H1 (cell line): ENCODE measurements at regions not wholly inside any gene's neighbourhood (a gene's known extent, or its start where the extent isn't known, plus 50 kb on each side); places are given as distances from the start of the nearest gene placed in this dataset.

Source experiments
- CTCF ChIA-PET: fragments of 300-600 bp; sonication (Branson Sonifier 250); formaldehyde crosslinking; loops from one replicate; lab custom pipeline; 2021; ENCODE audit not compliant: partially characterized antibody; lab: Charles Lee
- POLR2A ChIA-PET: fragments of 300-600 bp; sonication (Branson Sonifier 250); formaldehyde crosslinking; loops from one replicate; lab custom pipeline; 2021; ENCODE audit warnings: inconsistent platforms; ENCODE audit not compliant: partially characterized antibody; lab: Charles Lee
- DNase-seq, 2 experiments: peaks; one replicate each; pipeline versions ENCODE4 v3.0.0 to v3.0.0-alpha.2; 2010 to 2022; ENCODE audit warnings: low spot score in 2 of 2, low read depth in 1 of 2, mixed read lengths in 1 of 2
- FAIRE-seq: peaks from 2 replicates; lab custom pipeline; 2011; peaks lifted over from hg19 to GRCh38; lab: Jason Lieb, UNC
- H2AFZ ChIP-seq: 2 replicates; pipeline ENCODE4 v1.8.1; 2012; ENCODE audit warnings: low read length, inconsistent platforms
- H2AK5ac ChIP-seq: 2 replicates; pipeline ENCODE4 v1.6.1; 2013; ENCODE audit warnings: low read depth, low read length
- H2BK120ac ChIP-seq: replicated peaks from 2 replicates; pipeline ENCODE3; 2013; ENCODE audit warnings: low read depth, low read length, inconsistent platforms
- H2BK12ac ChIP-seq: 2 replicates; pipeline ENCODE4 v1.6.1; 2013; ENCODE audit warnings: low read depth, low read length
- H2BK15ac ChIP-seq: 2 replicates; pipeline ENCODE4 v1.6.1; 2013; ENCODE audit warnings: low read length
- H2BK20ac ChIP-seq: 2 replicates; pipeline ENCODE4 v1.6.1; 2013; ENCODE audit warnings: low read length
- H2BK5ac ChIP-seq: 2 replicates; pipeline ENCODE4 v1.6.1; 2013; ENCODE audit warnings: low read depth, low read length
- H3K14ac ChIP-seq: 2 replicates; pipeline ENCODE4 v1.6.1; 2013; ENCODE audit warnings: inconsistent platforms; ENCODE audit not compliant: insufficient read length
- H3K18ac ChIP-seq: 2 replicates; pipeline ENCODE4 v1.6.1; 2013; ENCODE audit warnings: low read length; ENCODE audit errors: extremely low read depth
- H3K23ac ChIP-seq: 2 replicates; pipeline ENCODE4 v1.6.1; 2013; ENCODE audit warnings: inconsistent platforms; ENCODE audit not compliant: insufficient read length
- H3K23me2 ChIP-seq: 2 replicates; pipeline ENCODE4 v1.6.1; 2013; ENCODE audit warnings: low read depth, low read length
- H3K27ac ChIP-seq: 2 replicates; pipeline ENCODE4 v1.6.1; 2011; ENCODE audit warnings: low read depth, low read length, inconsistent platforms
- H3K27me3 ChIP-seq, 4 experiments: replicated peaks in 1 of 4; 1 replicate in 1 of 4; 2 replicates in 3 of 4; pipeline versions ENCODE4 v1.6.1 to v1.8.1; 2011 to 2013; ENCODE audit warnings: low read length in 3 of 4, mild to moderate bottlenecking in 3 of 4, inconsistent platforms in 2 of 4, mixed read lengths in 2 of 4, moderate library complexity in 1 of 4; ENCODE audit not compliant: control insufficient read depth in 3 of 4, insufficient read depth in 3 of 4; ENCODE audit errors: extremely low read depth in 1 of 4
- H3K36me3 ChIP-seq, 4 experiments: 2 replicates each; pipeline versions ENCODE4 v1.6.1 to v1.8.1; 2011 to 2013; ENCODE audit warnings: mild to moderate bottlenecking in 4 of 4, low read length in 3 of 4, moderate library complexity in 2 of 4, control low read depth in 1 of 4, inconsistent platforms in 1 of 4; ENCODE audit not compliant: insufficient read depth in 4 of 4, control insufficient read depth in 2 of 4
- H3K4ac ChIP-seq: replicated peaks from 2 replicates; pipeline ENCODE3; 2013; ENCODE audit warnings: low read length, low read depth, mixed read lengths, inconsistent platforms; ENCODE audit not compliant: insufficient read length
- H3K4me1 ChIP-seq, 4 experiments: replicated peaks in 1 of 4; 1 replicate in 1 of 4; 2 replicates in 3 of 4; pipeline versions ENCODE4 v1.6.1 to v1.8.1; 2011 to 2013; ENCODE audit warnings: low read length in 3 of 4, inconsistent platforms in 2 of 4, mixed read lengths in 1 of 4; ENCODE audit not compliant: insufficient read depth in 4 of 4, control insufficient read depth in 3 of 4
- H3K4me2 ChIP-seq, 2 experiments: 2 replicates each; pipeline versions ENCODE4 v1.6.1 to v1.8.1; 2011 to 2013; ENCODE audit warnings: low read depth in 2 of 2, low read length in 2 of 2, control low read depth in 1 of 2, inconsistent platforms in 1 of 2, mild to moderate bottlenecking in 1 of 2; ENCODE audit not compliant: insufficient read depth in 1 of 2
- H3K4me3 ChIP-seq, 4 experiments: fragments of 200-600, 300-600 bp in 1 of 4; sonication (generic), shearing (Covaris generic), sonication (Bioruptor Twin) in 1 of 4; 2 replicates each; pipeline versions ENCODE4 v1.5.1 to v1.8.1; 2011 to 2016; ENCODE audit warnings: low read length in 4 of 4, low read depth in 3 of 4, control low read depth in 2 of 4, inconsistent platforms in 2 of 4, mild to moderate bottlenecking in 2 of 4, mixed read lengths in 1 of 4, moderate library complexity in 1 of 4; ENCODE audit not compliant: insufficient read depth in 2 of 4; ENCODE audit errors: extremely low read depth in 1 of 4
- H3K56ac ChIP-seq: replicated peaks from 2 replicates; pipeline ENCODE3; 2013; ENCODE audit warnings: low read depth, mild to moderate bottlenecking, mixed read lengths, low read length, inconsistent platforms; ENCODE audit not compliant: insufficient read length
- H3K79me1 ChIP-seq: 2 replicates; pipeline ENCODE4 v1.6.1; 2013; ENCODE audit warnings: low read depth, low read length, control low read depth
- H3K79me2 ChIP-seq, 2 experiments: 2 replicates each; pipeline versions ENCODE4 v1.6.1 to v1.8.1; 2012 to 2013; ENCODE audit warnings: low read length in 2 of 2, mild to moderate bottlenecking in 2 of 2, inconsistent platforms in 1 of 2; ENCODE audit not compliant: insufficient read depth in 2 of 2, control insufficient read depth in 1 of 2
- H3K9ac ChIP-seq, 4 experiments: replicated peaks in 1 of 4; 1 replicate in 1 of 4; 2 replicates in 3 of 4; pipeline versions ENCODE4 v1.6.1 to v1.8.1; 2011 to 2013; ENCODE audit warnings: low read depth in 3 of 4, low read length in 3 of 4, control low read depth in 2 of 4, mild to moderate bottlenecking in 2 of 4, moderate library complexity in 2 of 4, inconsistent platforms in 1 of 4; ENCODE audit errors: extremely low read depth in 1 of 4
- H3K9me3 ChIP-seq, 2 experiments: 2 replicates each; pipeline versions ENCODE4 v1.6.1 to v1.8.1; 2012 to 2013; ENCODE audit warnings: mild to moderate bottlenecking in 2 of 2, moderate library complexity in 2 of 2, control low read depth in 1 of 2, inconsistent platforms in 1 of 2, low read depth in 1 of 2, low read length in 1 of 2, mixed read lengths in 1 of 2; ENCODE audit not compliant: insufficient read depth in 2 of 2
- H4K20me1 ChIP-seq, 2 experiments: replicated peaks in 1 of 2; 2 replicates each; pipeline versions ENCODE3 to v1.8.1; 2011 to 2013; ENCODE audit warnings: inconsistent platforms in 2 of 2, low read length in 2 of 2, mild to moderate bottlenecking in 1 of 2; ENCODE audit not compliant: insufficient read depth in 2 of 2, control insufficient read depth in 1 of 2
- H4K5ac ChIP-seq: 2 replicates; pipeline ENCODE4 v1.6.1; 2013; ENCODE audit warnings: low read length, low read depth, mixed read lengths, inconsistent platforms; ENCODE audit not compliant: insufficient read length
- H4K8ac ChIP-seq: 2 replicates; pipeline ENCODE4 v1.8.0; 2013; ENCODE audit warnings: mild to moderate bottlenecking, moderate library complexity, low read length, inconsistent platforms; ENCODE audit not compliant: insufficient read depth; ENCODE audit errors: extremely low read depth
- H4K91ac ChIP-seq: replicated peaks from 2 replicates; pipeline ENCODE3; 2013; ENCODE audit warnings: low read length, mixed read lengths, inconsistent platforms; ENCODE audit not compliant: insufficient read length
- EGR1 ChIP-seq: IDR thresholded peaks from 2 replicates; pipeline ENCODE4 v1.6.1; 2011; ENCODE audit warnings: low read depth, low read length, borderline replicate concordance
- MAFK ChIP-seq: IDR thresholded peaks from 2 replicates; pipeline ENCODE4 v1.6.1; 2012; ENCODE audit warnings: low read depth, mild to moderate bottlenecking, improper control_type of control experiment, low read length
- TAF1 ChIP-seq: IDR thresholded peaks from 2 replicates; pipeline ENCODE4 v1.6.1; 2011; ENCODE audit warnings: mild to moderate bottlenecking, low read depth, low read length
- TEAD4 ChIP-seq: IDR thresholded peaks from 2 replicates; pipeline ENCODE4 v1.6.1; 2012; ENCODE audit warnings: low read depth, low read length, inconsistent platforms, mixed read lengths
- whole genome bisulfite sequencing, 2 experiments: shearing (Covaris generic) in 1 of 2; methylation state at CpG; one replicate each; pipeline versions ENCODE4 v1.1.6 to v1.1.7; 2013 to 2015; ENCODE audit warnings: low lambda C conversion rate in 2 of 2, mixed read lengths in 2 of 2, inconsistent platforms in 1 of 2, low coverage in 1 of 2, missing lambda C conversion rate in 1 of 2; ENCODE audit not compliant: insufficient replicate concordance in 2 of 2, insufficient coverage in 1 of 2, insufficient read length in 1 of 2; ENCODE audit errors: extremely low coverage in 1 of 2, missing lambda C conversion rate in 1 of 2; 5-methylcytosine and 5-hydroxymethylcytosine counted together

DNA sequence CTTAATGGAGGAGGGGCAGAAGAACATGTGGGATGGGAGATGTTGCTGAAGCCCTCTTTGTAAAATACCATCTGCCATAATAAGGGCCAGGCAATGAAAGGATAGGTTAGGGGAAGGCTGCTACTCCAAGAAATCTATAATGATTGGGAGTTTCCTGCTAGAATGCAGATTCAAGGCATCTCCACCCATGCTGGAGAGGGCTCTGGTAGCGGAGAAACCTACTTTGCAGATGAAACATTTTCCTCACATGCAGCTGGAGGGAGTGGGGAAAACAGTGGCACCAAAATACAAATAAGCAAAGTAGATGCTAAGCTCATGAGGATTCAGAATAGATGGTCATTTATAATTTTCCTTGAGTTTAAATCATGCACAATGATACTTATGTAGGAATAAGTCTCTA lies 82.3 kb upstream of the GCFC2 start:
- H4K5ac ChIP-seq, result no peak overlapping the region
- H3K23me2 ChIP-seq, result no peaks in the 10 kb centered on the region
- H3K4me2 ChIP-seq, result no peak overlapping the region
- H4K91ac ChIP-seq, result no peak overlapping the region
- H3K36me3 ChIP-seq, result no peaks in the 10 kb centered on the region
- no peak overlapping the region for H2BK15ac ChIP-seq
- no peak overlapping the region for H2AFZ ChIP-seq
- H4K20me1 ChIP-seq, result no peaks in the 10 kb centered on the region
- H3K14ac ChIP-seq, result no peak overlapping the region
- H2BK120ac ChIP-seq, result no peak overlapping the region
- H2BK20ac ChIP-seq, result no peak overlapping the region
- 95% methylated on average over 1 of the region's 1 CpG; no CpG with 5 or more reads in 1 of the 2 experiments for WGBS, 2 experiments
- H3K9ac ChIP-seq, result no peak overlapping the region
- H3K79me2 ChIP-seq, result no peaks in the 10 kb centered on the region
- H2BK5ac ChIP-seq, result no peak overlapping the region
- no peaks in the 10 kb centered on the region for H3K79me1 ChIP-seq
- ChIA-PET POLR2A (no interaction called here), CTCF (no interaction called here)
- no peak overlapping the region for H3K27ac ChIP-seq
- FAIRE-seq, result no peak
- no peak for DNase-seq
- no peak overlapping the region for H3K23ac ChIP-seq
- no peaks in the 10 kb centered on the region for H3K9me3 ChIP-seq
- H2BK12ac ChIP-seq, result no peak overlapping the region
- H3K4me3 ChIP-seq, result no peak overlapping the region
- no peak overlapping the region for H3K56ac ChIP-seq
- H3K18ac ChIP-seq, result no peak overlapping the region
- no peaks in the 10 kb centered on the region for H3K27me3 ChIP-seq
- H4K8ac ChIP-seq, result no peak overlapping the region
- H2AK5ac ChIP-seq, result no peak overlapping the region
- H3K4me1 ChIP-seq, result peaks cover 0 to 9% (median 1%) of the 10 kb centered on the region in 4 experiments; a peak in 1 of 7 replicates
- no peak overlapping the region for H3K4ac ChIP-seq
- TF ChIP-seq MAFK (no peak), TAF1 (no peak), EGR1 (no peak), TEAD4 (no peak)
